ENCODE measurements at regions not wholly inside any gene's neighbourhood (a gene's known extent, or its start where the extent isn't known, plus 50 kb on each side); places are given as distances from the start of the nearest gene placed in this dataset.

- Mint-ChIP-seq H3K4me1 (ENCODE audit: low read depth) (peaks cover under 1% of the 10 kb centered on the region), H3K36me3 (ENCODE audit: low read depth) (no peaks in the 10 kb centered on the region), H3K4me3 (no peak overlapping the region), H3K9me3 (no peaks in the 10 kb centered on the region), H3K27me3 (peaks cover 44% of the 10 kb centered on the region), H3K27ac (no peak overlapping the region)
- no peak for DNase-seq
Observed at GRCh38 chr20:58023346-58023745, 205.1 kb downstream of the ANKRD60 start.

GRCh38 chr20:58022711-58023110 lies 205.7 kb downstream of the ANKRD60 start:
- Mint-ChIP-seq H3K27ac (no peak overlapping the region), H3K27me3 (peaks cover 44% of the 10 kb centered on the region), H3K4me1 (ENCODE audit: low read depth) (peaks cover 6% of the 10 kb centered on the region), H3K36me3 (ENCODE audit: low read depth) (no peaks in the 10 kb centered on the region), H3K9me3 (no peaks in the 10 kb centered on the region), H3K4me3 (no peak overlapping the region)
- DNase-seq = no peak

DNA sequence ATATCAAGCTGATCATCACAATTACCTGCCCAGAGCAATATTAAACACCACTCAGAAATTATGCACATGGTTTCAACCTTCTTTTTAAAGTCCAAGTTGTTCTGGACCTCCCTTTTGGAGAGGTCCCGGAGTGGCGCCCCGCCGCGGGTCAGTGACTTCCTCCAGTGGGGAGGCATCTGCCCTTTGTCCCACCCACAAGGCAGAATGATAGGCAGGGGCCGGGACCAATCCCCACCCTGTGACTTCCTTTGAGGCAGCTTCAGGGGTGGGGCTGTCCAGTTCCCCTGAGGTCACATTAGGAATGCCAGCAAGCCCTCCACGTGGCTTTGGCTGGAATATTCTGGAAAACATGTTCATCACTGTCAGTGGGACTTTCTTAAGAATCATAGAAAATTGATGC lies 207.0 kb downstream of the ANKRD60 start:
- no peak for DNase-seq
- Mint-ChIP-seq H3K9me3 (no peaks in the 10 kb centered on the region), H3K36me3 (ENCODE audit: low read depth) (no peaks in the 10 kb centered on the region), H3K27me3 (peaks cover 47% of the 10 kb centered on the region), H3K4me1 (ENCODE audit: low read depth) (peaks cover 7% of the 10 kb centered on the region), H3K4me3 (no peak overlapping the region), H3K27ac (no peak overlapping the region)

DNA sequence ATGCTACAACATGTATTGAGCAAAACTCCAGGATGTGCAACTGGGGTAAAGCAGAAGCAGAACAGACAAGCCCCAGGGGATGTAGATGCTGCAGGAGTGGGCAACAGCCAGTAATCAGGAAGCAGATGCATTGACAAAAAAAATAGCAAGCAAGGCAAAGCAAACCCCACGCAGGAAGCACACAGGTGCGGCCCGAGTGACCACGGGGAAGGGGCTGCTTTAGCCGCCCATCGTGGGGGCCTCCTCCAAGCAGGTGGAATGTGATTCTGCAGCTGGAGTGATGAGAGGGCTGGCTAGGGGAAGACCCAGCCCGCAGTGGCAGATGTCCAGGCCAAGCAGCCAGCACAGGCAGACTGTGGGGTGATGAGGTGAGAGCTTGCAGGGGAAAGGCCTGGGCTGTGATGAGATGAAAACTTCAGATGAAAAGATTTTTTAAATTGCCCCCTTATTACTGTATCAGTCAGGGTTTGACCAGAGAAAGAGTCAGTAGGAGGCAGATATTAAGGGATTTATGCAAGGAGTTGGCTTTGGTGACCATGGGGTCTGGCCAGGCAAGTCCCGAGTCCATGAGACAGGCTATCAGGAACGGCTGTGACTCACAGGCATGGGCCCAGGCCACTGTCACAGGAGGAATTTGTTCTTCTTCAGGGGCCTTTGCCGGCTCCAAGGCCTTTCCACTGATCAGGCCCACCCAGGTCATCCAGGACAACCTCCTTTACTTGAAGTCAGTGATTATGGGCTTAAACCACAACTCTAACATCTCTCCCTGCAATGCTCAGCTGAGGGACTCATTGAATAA lies 207.6 kb downstream of the ANKRD60 start:
- H3K9me3 Mint-ChIP-seq = no peaks in the 10 kb centered on the region
- no peak overlapping the region for H3K27ac Mint-ChIP-seq
- DNase-seq = no peak
- H3K4me3 Mint-ChIP-seq = no peak overlapping the region
- peaks cover 50% of the 10 kb centered on the region for H3K27me3 Mint-ChIP-seq
- peaks cover 7% of the 10 kb centered on the region for H3K4me1 Mint-ChIP-seq (ENCODE audit: low read depth)
- H3K36me3 Mint-ChIP-seq (ENCODE audit: low read depth) = no peaks in the 10 kb centered on the region

DNA sequence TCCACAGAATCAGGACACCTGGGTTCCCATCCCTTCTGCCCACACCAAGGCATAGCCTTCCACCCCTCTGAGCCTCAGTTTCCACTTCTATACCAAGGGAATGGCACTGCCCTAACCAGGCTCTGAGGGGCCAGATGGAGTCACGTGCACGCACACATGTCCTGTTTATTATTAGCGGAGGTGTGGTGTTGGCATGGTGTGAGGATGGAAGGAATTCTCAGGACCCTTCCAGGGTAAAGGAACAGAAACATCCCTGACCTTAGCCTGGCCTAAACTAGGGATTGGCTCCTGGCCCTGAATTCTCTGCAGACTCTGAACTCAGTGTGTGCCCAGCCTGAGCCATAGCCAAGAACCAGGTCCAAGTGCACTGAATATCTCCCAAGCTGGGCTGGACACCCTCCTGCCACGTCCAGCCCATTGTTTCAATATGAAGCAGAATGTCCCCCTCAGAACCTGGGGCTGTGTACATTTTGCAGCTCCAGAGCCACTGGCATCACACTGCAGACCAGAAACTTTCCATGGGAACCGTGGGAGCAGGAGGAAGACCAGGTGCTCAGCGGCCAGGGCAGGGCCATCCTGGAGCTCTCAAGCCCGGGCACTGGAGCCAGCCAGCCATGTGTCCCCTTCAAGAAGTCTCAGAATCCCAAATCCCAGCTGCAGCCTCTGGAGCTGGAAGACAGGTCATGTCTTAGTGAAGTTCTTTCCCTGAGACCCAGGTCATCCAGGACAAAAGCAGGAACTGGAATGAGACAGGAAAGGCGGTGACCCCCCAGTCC lies 208.4 kb downstream of the ANKRD60 start:
- Mint-ChIP-seq H3K9me3 (no peaks in the 10 kb centered on the region), H3K27ac (no peak overlapping the region), H3K27me3 (peaks cover 54% of the 10 kb centered on the region), H3K4me1 (ENCODE audit: low read depth) (peaks cover 10% of the 10 kb centered on the region), H3K36me3 (ENCODE audit: low read depth) (no peaks in the 10 kb centered on the region), H3K4me3 (no peak overlapping the region)
- no peak for DNase-seq

- H3K36me3 Mint-ChIP-seq (ENCODE audit: low read depth) = no peaks in the 10 kb centered on the region
- DNase-seq = no peak
- H3K27me3 Mint-ChIP-seq = peaks cover 54% of the 10 kb centered on the region
- H3K4me1 Mint-ChIP-seq (ENCODE audit: low read depth) = peaks cover 18% of the 10 kb centered on the region
- H3K27ac Mint-ChIP-seq = no peak overlapping the region
- H3K9me3 Mint-ChIP-seq = no peaks in the 10 kb centered on the region
- no peak overlapping the region for H3K4me3 Mint-ChIP-seq
Observed at GRCh38 chr20:58019027-58019849, 209.2 kb downstream of the ANKRD60 start.

- DNase-seq = no peak
- Mint-ChIP-seq H3K4me1 (ENCODE audit: low read depth) (peaks cover 21% of the 10 kb centered on the region), H3K4me3 (no peak overlapping the region), H3K9me3 (no peaks in the 10 kb centered on the region), H3K27ac (no peak overlapping the region), H3K27me3 (peaks cover 52% of the 10 kb centered on the region), H3K36me3 (ENCODE audit: low read depth) (no peaks in the 10 kb centered on the region)
Observed at GRCh38 chr20:58018590-58018989, 209.9 kb downstream of the ANKRD60 start.

GRCh38 chr20:58017970-58018530 lies 210.4 kb downstream of the ANKRD60 start:
- H3K4me1 Mint-ChIP-seq (ENCODE audit: low read depth) = peaks cover 21% of the 10 kb centered on the region
- no peaks in the 10 kb centered on the region for H3K36me3 Mint-ChIP-seq (ENCODE audit: low read depth)
- H3K27me3 Mint-ChIP-seq = peaks cover 55% of the 10 kb centered on the region
- no peak overlapping the region for H3K4me3 Mint-ChIP-seq
- no peak for DNase-seq
- H3K27ac Mint-ChIP-seq = no peak overlapping the region
- H3K9me3 Mint-ChIP-seq = no peaks in the 10 kb centered on the region

- H3K4me3 Mint-ChIP-seq = no peak overlapping the region
- DNase-seq = no peak
- H3K4me1 Mint-ChIP-seq (ENCODE audit: low read depth) = peaks cover 21% of the 10 kb centered on the region
- H3K9me3 Mint-ChIP-seq = no peaks in the 10 kb centered on the region
- H3K27ac Mint-ChIP-seq = no peak overlapping the region
- H3K36me3 Mint-ChIP-seq (ENCODE audit: low read depth) = no peaks in the 10 kb centered on the region
- peaks cover 57% of the 10 kb centered on the region for H3K27me3 Mint-ChIP-seq
Observed at GRCh38 chr20:58017231-58017969, 211.1 kb downstream of the ANKRD60 start.

GRCh38 chr20:58016779-58017178 lies 211.7 kb downstream of the ANKRD60 start:
- Mint-ChIP-seq H3K9me3 (no peaks in the 10 kb centered on the region), H3K4me3 (no peak overlapping the region), H3K27ac (no peak overlapping the region), H3K36me3 (ENCODE audit: low read depth) (no peaks in the 10 kb centered on the region), H3K4me1 (ENCODE audit: low read depth) (peaks cover 21% of the 10 kb centered on the region), H3K27me3 (peaks cover 58% of the 10 kb centered on the region)
- no peak for DNase-seq

DNA sequence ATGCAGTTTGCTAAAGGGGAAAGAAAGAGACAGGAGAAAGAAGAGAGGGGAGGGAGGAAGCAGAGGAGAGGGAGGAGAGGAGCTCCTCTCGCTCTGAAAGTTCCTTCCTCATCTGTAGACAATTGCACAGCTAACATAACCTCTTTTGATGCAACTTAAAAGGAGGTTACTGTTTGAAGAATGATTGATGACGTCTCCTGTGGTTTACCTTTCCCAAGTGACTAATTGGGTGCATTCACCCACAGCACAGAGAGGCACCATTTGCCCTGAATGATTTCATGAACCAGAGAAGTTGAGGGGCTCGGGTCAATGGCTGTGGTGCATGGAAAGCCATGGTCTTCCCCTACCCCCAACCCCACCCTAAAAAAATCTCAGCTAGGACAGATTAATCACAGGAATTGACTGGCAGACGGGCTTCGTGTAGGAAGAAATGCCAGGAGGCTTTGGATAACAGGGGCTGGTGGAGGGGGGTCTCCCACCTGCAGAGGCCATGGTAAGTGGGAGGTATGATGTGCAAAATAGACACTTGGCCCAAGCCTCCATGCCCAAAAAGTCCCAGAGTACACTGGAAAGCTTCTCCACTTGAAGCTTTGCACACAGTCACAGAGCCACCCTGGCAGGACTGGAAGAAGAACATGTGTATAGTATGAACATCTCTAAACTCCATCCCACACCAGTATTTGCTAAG lies 213.7 kb downstream of the ANKRD60 start:
- DNase-seq = no peak
- Mint-ChIP-seq H3K4me1 (ENCODE audit: low read depth) (peaks cover 21% of the 10 kb centered on the region), H3K27ac (no peak overlapping the region), H3K36me3 (ENCODE audit: low read depth) (no peaks in the 10 kb centered on the region), H3K27me3 (peaks cover 44% of the 10 kb centered on the region), H3K4me3 (no peak overlapping the region), H3K9me3 (no peaks in the 10 kb centered on the region)

DNA sequence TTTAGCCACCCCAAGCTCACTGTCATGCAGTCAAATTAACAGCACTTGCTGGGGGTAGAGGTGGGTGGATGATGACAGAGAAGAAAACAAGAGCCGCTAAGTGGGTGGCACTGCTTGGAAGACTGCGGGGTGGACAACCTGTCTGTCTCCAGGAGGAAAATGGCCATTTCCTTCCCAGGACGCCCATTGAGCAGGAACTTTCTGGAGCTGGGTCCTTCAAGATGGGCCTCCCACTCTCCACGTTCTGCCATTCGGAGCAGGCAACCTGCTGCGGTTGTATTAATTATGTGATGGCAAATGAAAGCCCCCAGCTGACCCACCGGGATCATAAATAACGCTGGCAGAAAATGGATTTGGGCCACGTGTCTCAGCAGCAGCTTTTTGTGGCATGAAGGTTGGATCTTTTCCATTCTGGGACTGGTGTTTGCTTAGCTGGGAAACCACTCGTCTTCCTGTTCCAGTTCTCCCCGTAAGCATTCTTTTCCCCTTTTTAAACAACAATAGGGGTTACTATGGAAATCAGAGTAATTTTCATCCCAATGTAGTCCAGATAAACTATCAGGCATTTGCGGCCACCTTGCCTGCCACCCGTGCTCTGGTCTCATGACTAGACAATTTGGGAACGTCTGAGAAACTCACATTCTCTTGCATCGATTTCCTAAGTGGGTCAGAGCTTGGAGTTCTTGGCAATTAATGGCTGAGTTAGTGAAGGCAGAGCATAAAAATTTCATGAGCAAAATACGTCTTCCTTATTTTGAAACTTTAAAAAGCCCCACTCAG lies 215.5 kb downstream of the ANKRD60 start:
- peaks cover 49% of the 10 kb centered on the region for H3K27me3 Mint-ChIP-seq

More for the DNA sequence above, 215.5 kb downstream of the ANKRD60 start:
- no peaks in the 10 kb centered on the region for H3K9me3 Mint-ChIP-seq
- no peak overlapping the region for H3K4me3 Mint-ChIP-seq
- H3K36me3 Mint-ChIP-seq (ENCODE audit: low read depth) = no peaks in the 10 kb centered on the region
- peaks cover 16% of the 10 kb centered on the region for H3K4me1 Mint-ChIP-seq (ENCODE audit: low read depth)
- no peak for DNase-seq
- H3K27ac Mint-ChIP-seq = no peak overlapping the region

Data from activated T-cell treated with anti-CD3 and anti-CD28 coated beads, Interleukin-2, amount 50 U/mL, for 24 hours (primary cell).